ENCODE measurements at regions not wholly inside any gene's neighbourhood (a gene's known extent, or its start where the extent isn't known, plus 50 kb on each side); places are given as distances from the start of the nearest gene placed in this dataset.

DNA sequence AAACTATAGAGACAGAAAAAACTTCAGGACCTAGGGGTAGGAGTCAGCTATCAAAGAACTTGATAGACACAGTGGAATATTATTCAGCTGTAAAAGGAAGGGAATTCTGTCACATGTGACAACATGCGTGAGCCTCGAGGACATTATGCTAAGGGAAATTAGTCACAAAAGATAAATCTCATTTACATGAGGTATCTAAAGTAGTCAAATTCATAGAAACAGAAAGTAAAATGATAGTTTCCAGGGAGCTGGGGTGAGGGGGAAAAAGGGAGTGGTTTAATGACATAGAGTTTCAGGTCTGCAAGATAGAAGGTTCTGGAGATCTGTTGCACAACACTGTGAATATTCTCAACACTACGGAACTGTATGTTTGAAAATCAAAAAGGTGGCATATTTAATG lies 50.0 kb upstream of the PRIMA1 start:
- Histone ChIP-seq H3K27ac (no peak overlapping the region), H3K4me3 (no peak overlapping the region), H3K9me3 (no peaks in the 10 kb centered on the region), H3K27me3 (peaks cover 5% of the 10 kb centered on the region), H3K4me1 (peaks cover 0 to 10% (median 0%) of the 10 kb centered on the region in 3 donors), H3K36me3 (no peaks in the 10 kb centered on the region)
- WGBS, 2 donors (ENCODE audit: low coverage in 1 of 2), result 78 to 87% methylated on average over 3 of the region's 3 CpGs
- TF ChIP-seq, protein P1, sequence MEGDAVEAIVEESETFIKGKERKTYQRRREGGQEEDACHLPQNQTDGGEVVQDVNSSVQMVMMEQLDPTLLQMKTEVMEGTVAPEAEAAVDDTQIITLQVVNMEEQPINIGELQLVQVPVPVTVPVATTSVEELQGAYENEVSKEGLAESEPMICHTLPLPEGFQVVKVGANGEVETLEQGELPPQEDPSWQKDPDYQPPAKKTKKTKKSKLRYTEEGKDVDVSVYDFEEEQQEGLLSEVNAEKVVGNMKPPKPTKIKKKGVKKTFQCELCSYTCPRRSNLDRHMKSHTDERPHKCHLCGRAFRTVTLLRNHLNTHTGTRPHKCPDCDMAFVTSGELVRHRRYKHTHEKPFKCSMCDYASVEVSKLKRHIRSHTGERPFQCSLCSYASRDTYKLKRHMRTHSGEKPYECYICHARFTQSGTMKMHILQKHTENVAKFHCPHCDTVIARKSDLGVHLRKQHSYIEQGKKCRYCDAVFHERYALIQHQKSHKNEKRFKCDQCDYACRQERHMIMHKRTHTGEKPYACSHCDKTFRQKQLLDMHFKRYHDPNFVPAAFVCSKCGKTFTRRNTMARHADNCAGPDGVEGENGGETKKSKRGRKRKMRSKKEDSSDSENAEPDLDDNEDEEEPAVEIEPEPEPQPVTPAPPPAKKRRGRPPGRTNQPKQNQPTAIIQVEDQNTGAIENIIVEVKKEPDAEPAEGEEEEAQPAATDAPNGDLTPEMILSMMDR (IDR thresholded peaks at IDR 0.05), result no peak
- TF ChIP-seq POLR2A (IDR thresholded peaks at IDR 0.05) (no peak), EP300 (IDR thresholded peaks at IDR 0.05) (no peak), POLR2AphosphoS5 (IDR thresholded peaks at IDR 0.05) (no peak)
- ATAC-seq, result no peak

Data from gastroesophageal sphincter (tissue), 4 donors.